HG02623 (cell line): ENCODE measurements at regions not wholly inside any gene's neighbourhood (a gene's known extent, or its start where the extent isn't known, plus 50 kb on each side); places are given as distances from the start of the nearest gene placed in this dataset.
"Not testable (repeated sequence)": the region's sequence is repeated elsewhere in the genome, so short reads cannot be mapped to it uniquely, and the experiment has no call there.

Source experiments
- ATAC-seq: cut with Tn5 transposase; IDR thresholded peaks from one replicate; pipeline ENCODE4 v1.9.1; 2021; ENCODE audit warnings: moderate library complexity; ENCODE audit not compliant: unreplicated experiment

GRCh38 chr5:125914471-125914870, 508.7 kb upstream of the GRAMD2B start:
- no peak for ATAC-seq

- ATAC-seq, result not testable (repeated sequence)
Measured at GRCh38 chr5:125923958-125924357, 499.3 kb upstream of the GRAMD2B start.

- no peak for ATAC-seq
Measured at GRCh38 chr5:125926172-125926571, 497.0 kb upstream of the GRAMD2B start.

GRCh38 chr5:125928663-125929062, 494.5 kb upstream of the GRAMD2B start:
- ATAC-seq, result no peak

GRCh38 chr5:125950012-125950615, 473.1 kb upstream of the GRAMD2B start:
- no peak for ATAC-seq

- ATAC-seq, result peak; percentile 97
Measured at GRCh38 chr5:125961150-125961549, 462.1 kb upstream of the GRAMD2B start.

GRCh38 chr5:125965577-125965976, 457.6 kb upstream of the GRAMD2B start:
- ATAC-seq, result no peak

- no peak for ATAC-seq
Measured at GRCh38 chr5:125967576-125967975, 455.6 kb upstream of the GRAMD2B start.

- no peak for ATAC-seq
Measured at GRCh38 chr5:125969011-125969813, 454.0 kb upstream of the GRAMD2B start.

GRCh38 chr5:125969814-125970171, 453.4 kb upstream of the GRAMD2B start:
- ATAC-seq, result no peak

- no peak for ATAC-seq
Measured at GRCh38 chr5:125970631-125971307, 452.4 kb upstream of the GRAMD2B start.

- no peak for ATAC-seq
Measured at GRCh38 chr5:125972706-125973105, 450.5 kb upstream of the GRAMD2B start.

- ATAC-seq, result no peak
Measured at GRCh38 chr5:125974679-125975078, 448.5 kb upstream of the GRAMD2B start.

- ATAC-seq, result no peak
Measured at GRCh38 chr5:125976421-125977000, 446.7 kb upstream of the GRAMD2B start.

GRCh38 chr5:125978015-125978414, 445.2 kb upstream of the GRAMD2B start:
- no peak for ATAC-seq

GRCh38 chr5:125979636-125980035, 443.6 kb upstream of the GRAMD2B start:
- no peak for ATAC-seq

- ATAC-seq, result no peak
Measured at GRCh38 chr5:125981016-125981415, 442.2 kb upstream of the GRAMD2B start.

GRCh38 chr5:125987677-125988255, 435.4 kb upstream of the GRAMD2B start:
- ATAC-seq, result no peak

- ATAC-seq, result no peak
Measured at GRCh38 chr5:125992050-125992449, 431.2 kb upstream of the GRAMD2B start.

GRCh38 chr5:125999271-126000030, 423.8 kb upstream of the GRAMD2B start:
- not testable (repeated sequence) for ATAC-seq

GRCh38 chr5:126000507-126000906, 422.7 kb upstream of the GRAMD2B start:
- no peak for ATAC-seq
